Osteoblast (primary cell): ENCODE measurements at regions not wholly inside any gene's neighbourhood (a gene's known extent, or its start where the extent isn't known, plus 50 kb on each side); places are given as distances from the start of the nearest gene placed in this dataset.

Experiments used
- DNase-seq: peaks from one replicate; pipeline ENCODE4 v3.0.0; 2011; ENCODE audit warnings: low spot score, mixed read lengths; ENCODE audit not compliant: insufficient read length; ENCODE audit errors: missing footprints
- H2AFZ ChIP-seq: 2 replicates; pipeline ENCODE4 v1.6.0; 2011; ENCODE audit warnings: mild to moderate bottlenecking, low read length
- H3K27ac ChIP-seq: 2 replicates; pipeline ENCODE4 v1.5.1; 2011; ENCODE audit warnings: mild to moderate bottlenecking, low read depth, low read length, moderate library complexity
- H3K27me3 ChIP-seq: 2 replicates; pipeline ENCODE4 v1.6.0; 2012; ENCODE audit warnings: mild to moderate bottlenecking, control low read depth, inconsistent platforms, low read length, moderate library complexity; ENCODE audit not compliant: insufficient read depth
- H3K36me3 ChIP-seq: 2 replicates; pipeline ENCODE4 v1.5.1; 2011; ENCODE audit warnings: mild to moderate bottlenecking, low read length, control low read depth, moderate library complexity; ENCODE audit not compliant: insufficient read depth
- H3K4me1 ChIP-seq: 2 replicates; pipeline ENCODE4 v1.5.1; 2011; ENCODE audit warnings: mild to moderate bottlenecking, low read length, control low read depth, moderate library complexity; ENCODE audit not compliant: insufficient read depth
- H3K4me2 ChIP-seq: 2 replicates; pipeline ENCODE4 v1.6.0; 2011; ENCODE audit warnings: mild to moderate bottlenecking, low read length; ENCODE audit not compliant: insufficient read depth
- H3K4me3 ChIP-seq: fragments of 200-600 bp; sonication (generic); 3 replicates; pipeline ENCODE4 v1.5.1; 2012; ENCODE audit warnings: mild to moderate bottlenecking, low read length, inconsistent platforms; ENCODE audit not compliant: insufficient read depth
- H3K79me2 ChIP-seq: 2 replicates; pipeline ENCODE4 v1.6.0; 2012; ENCODE audit warnings: mild to moderate bottlenecking, low read length, control low read depth, inconsistent platforms; ENCODE audit not compliant: insufficient read depth
- H3K9me3 ChIP-seq: 2 replicates; pipeline ENCODE4 v1.5.1; 2011; ENCODE audit warnings: low read depth, low read length, control low read depth
- H4K20me1 ChIP-seq: 2 replicates; pipeline ENCODE4 v1.6.0; 2012; ENCODE audit warnings: mild to moderate bottlenecking, low read length, control low read depth; ENCODE audit not compliant: insufficient read depth
- CTCF ChIP-seq: IDR thresholded peaks from 2 replicates; pipeline ENCODE4 v1.5.1; 2011; ENCODE audit warnings: mild to moderate bottlenecking, low read depth, low read length, moderate library complexity; ENCODE audit errors: extremely low read depth

- Histone ChIP-seq H3K27ac (no peak overlapping the region), H3K4me1 (no peaks in the 10 kb centered on the region)
- no peak for TF ChIP-seq CTCF
Measured at GRCh38 chr12:105948331-105948730, 190.4 kb downstream of the NUAK1 start.

GRCh38 chr12:105949391-105949790, 189.4 kb downstream of the NUAK1 start:
- Histone ChIP-seq H3K9me3 (no peaks in the 10 kb centered on the region), H4K20me1 (no peaks in the 10 kb centered on the region), H3K4me3 (no peak overlapping the region), H3K79me2 (no peaks in the 10 kb centered on the region), H3K4me2 (no peak overlapping the region), H3K27ac (no peak overlapping the region), H3K36me3 (no peaks in the 10 kb centered on the region), H3K27me3 (no peaks in the 10 kb centered on the region), H3K4me1 (no peaks in the 10 kb centered on the region), H2AFZ (no peak overlapping the region)
- TF ChIP-seq CTCF = no peak
- DNase-seq = no peak

More at GRCh38 chr12:105948331-105948730, 190.4 kb downstream of the NUAK1 start:
- no peak overlapping the region for H3K4me3 ChIP-seq
- no peak for DNase-seq
- no peak overlapping the region for H3K4me2 ChIP-seq
- H4K20me1 ChIP-seq = no peaks in the 10 kb centered on the region
- H3K27me3 ChIP-seq = no peaks in the 10 kb centered on the region
- no peaks in the 10 kb centered on the region for H3K9me3 ChIP-seq
- H3K79me2 ChIP-seq = no peaks in the 10 kb centered on the region
- no peak overlapping the region for H2AFZ ChIP-seq
- H3K36me3 ChIP-seq = no peaks in the 10 kb centered on the region

GRCh38 chr12:105951732-105952131, 187.0 kb downstream of the NUAK1 start:
- Histone ChIP-seq H3K27ac (no peak overlapping the region), H3K9me3 (no peaks in the 10 kb centered on the region), H3K36me3 (no peaks in the 10 kb centered on the region), H3K4me1 (peaks cover 3% of the 10 kb centered on the region), H2AFZ (no peak overlapping the region), H3K79me2 (no peaks in the 10 kb centered on the region), H4K20me1 (no peaks in the 10 kb centered on the region), H3K4me2 (no peak overlapping the region), H3K4me3 (no peak overlapping the region), H3K27me3 (no peaks in the 10 kb centered on the region)
- TF ChIP-seq CTCF = no peak
- DNase-seq = no peak

- Histone ChIP-seq H3K9me3 (no peaks in the 10 kb centered on the region), H3K36me3 (no peaks in the 10 kb centered on the region), H2AFZ (no peak overlapping the region), H3K27me3 (no peaks in the 10 kb centered on the region), H3K27ac (no peak overlapping the region), H3K4me1 (peaks cover 3% of the 10 kb centered on the region), H4K20me1 (no peaks in the 10 kb centered on the region), H3K4me3 (no peak overlapping the region), H3K79me2 (no peaks in the 10 kb centered on the region), H3K4me2 (no peak overlapping the region)
- TF ChIP-seq CTCF = no peak
- DNase-seq = no peak
Measured at GRCh38 chr12:105954951-105955931, 183.5 kb downstream of the NUAK1 start.
